ENCODE measurements at regions not wholly inside any gene's neighbourhood (a gene's known extent, or its start where the extent isn't known, plus 50 kb on each side); places are given as distances from the start of the nearest gene placed in this dataset.

GRCh38 chr6:142633317-142633716 lies 311.7 kb downstream of the HIVEP2 start:
- H3K27me3 ChIP-seq (ENCODE audit: control insufficient read depth, insufficient read depth, low read length) = no peaks in the 10 kb centered on the region; the same call in 1 of the 2 replicates
- H3K4me3 ChIP-seq (ENCODE audit: low read depth, low read length) = no peak overlapping the region
- ChIA-PET POLR2A (no interaction called here), CTCF (no interaction called here)
- DNase-seq (ENCODE audit: low read depth) = no peak
- H3K36me3 ChIP-seq (ENCODE audit: control insufficient read depth, insufficient read depth, low read length) = no peaks in the 10 kb centered on the region
- no peak for TF ChIP-seq CTCF (IDR thresholded peaks at IDR 0.05; ENCODE audit: insufficient read depth, low read depth, low read length)

GRCh38 chr6:142635130-142635529 lies 309.8 kb downstream of the HIVEP2 start:
- no peak for TF ChIP-seq CTCF (IDR thresholded peaks at IDR 0.05; ENCODE audit: insufficient read depth, low read depth, low read length)
- Histone ChIP-seq H3K27me3 (ENCODE audit: control insufficient read depth, insufficient read depth, low read length) (no peaks in the 10 kb centered on the region; the same call in 1 of the 2 replicates), H3K36me3 (ENCODE audit: control insufficient read depth, insufficient read depth, low read length) (no peaks in the 10 kb centered on the region), H3K4me3 (ENCODE audit: low read depth, low read length) (no peak overlapping the region)
- DNase-seq (ENCODE audit: low read depth) = no peak
- ChIA-PET CTCF (no interaction called here), POLR2A (no interaction called here)

GRCh38 chr6:142637624-142638351 lies 307.2 kb downstream of the HIVEP2 start:
- DNase-seq (ENCODE audit: low read depth) = no peak
- Histone ChIP-seq H3K4me3 (ENCODE audit: low read depth, low read length) (no peak overlapping the region), H3K27me3 (ENCODE audit: control insufficient read depth, insufficient read depth, low read length) (no peaks in the 10 kb centered on the region), H3K36me3 (ENCODE audit: control insufficient read depth, insufficient read depth, low read length) (no peaks in the 10 kb centered on the region)
- TF ChIP-seq CTCF (IDR thresholded peaks at IDR 0.05; ENCODE audit: insufficient read depth, low read depth, low read length) = no peak
- ChIA-PET POLR2A (no interaction called here), CTCF (no interaction called here)

- no peaks in the 10 kb centered on the region for H3K36me3 ChIP-seq (ENCODE audit: control insufficient read depth, insufficient read depth, low read length)
- H3K4me3 ChIP-seq (ENCODE audit: low read depth, low read length) = no peak overlapping the region
- TF ChIP-seq CTCF (IDR thresholded peaks at IDR 0.05; ENCODE audit: insufficient read depth, low read depth, low read length) = no peak
- POLR2A ChIA-PET = no interaction called here
- CTCF ChIA-PET = no interaction called here
- H3K27me3 ChIP-seq (ENCODE audit: control insufficient read depth, insufficient read depth, low read length) = peaks cover 2% of the 10 kb centered on the region; the same call in 1 of the 2 replicates
- no peak for DNase-seq (ENCODE audit: low read depth)
These were observed 302.3 kb downstream of the HIVEP2 start for GRCh38 chr6:142642651-142643050.

- peaks cover 4% of the 10 kb centered on the region; the same call in 1 of the 2 replicates for H3K27me3 ChIP-seq (ENCODE audit: control insufficient read depth, insufficient read depth, low read length)
- no peak for TF ChIP-seq CTCF (IDR thresholded peaks at IDR 0.05; ENCODE audit: insufficient read depth, low read depth, low read length)
- no peak overlapping the region for H3K4me3 ChIP-seq (ENCODE audit: low read depth, low read length)
- DNase-seq (ENCODE audit: low read depth) = no peak
- ChIA-PET POLR2A (no interaction called here), CTCF (no interaction called here)
- no peaks in the 10 kb centered on the region for H3K36me3 ChIP-seq (ENCODE audit: control insufficient read depth, insufficient read depth, low read length)
These were observed 300.1 kb downstream of the HIVEP2 start for GRCh38 chr6:142644866-142645265.
